ENCODE measurements at regions not wholly inside any gene's neighbourhood (a gene's known extent, or its start where the extent isn't known, plus 50 kb on each side); places are given as distances from the start of the nearest gene placed in this dataset.

DNA sequence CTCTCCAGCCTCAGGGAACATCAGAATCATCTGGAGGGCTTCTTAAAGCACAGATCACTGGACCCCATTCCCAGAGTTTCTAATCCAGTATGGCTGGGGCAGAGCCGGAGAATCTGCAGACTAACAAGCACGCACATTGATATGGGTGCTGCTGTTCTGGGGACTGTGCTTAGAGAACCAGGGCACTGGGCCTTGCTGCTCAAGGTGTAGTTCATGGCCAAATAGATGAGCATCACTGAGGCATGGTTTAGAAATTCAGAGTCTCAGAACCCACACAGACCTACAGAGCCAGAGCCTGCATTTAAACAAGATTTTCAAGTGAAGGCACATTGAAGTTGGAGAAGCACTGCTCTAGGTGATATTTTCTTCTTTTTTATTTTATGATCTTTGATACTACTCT, 376.8 kb upstream of the PHF14 start:
- TF ChIP-seq, protein P1, sequence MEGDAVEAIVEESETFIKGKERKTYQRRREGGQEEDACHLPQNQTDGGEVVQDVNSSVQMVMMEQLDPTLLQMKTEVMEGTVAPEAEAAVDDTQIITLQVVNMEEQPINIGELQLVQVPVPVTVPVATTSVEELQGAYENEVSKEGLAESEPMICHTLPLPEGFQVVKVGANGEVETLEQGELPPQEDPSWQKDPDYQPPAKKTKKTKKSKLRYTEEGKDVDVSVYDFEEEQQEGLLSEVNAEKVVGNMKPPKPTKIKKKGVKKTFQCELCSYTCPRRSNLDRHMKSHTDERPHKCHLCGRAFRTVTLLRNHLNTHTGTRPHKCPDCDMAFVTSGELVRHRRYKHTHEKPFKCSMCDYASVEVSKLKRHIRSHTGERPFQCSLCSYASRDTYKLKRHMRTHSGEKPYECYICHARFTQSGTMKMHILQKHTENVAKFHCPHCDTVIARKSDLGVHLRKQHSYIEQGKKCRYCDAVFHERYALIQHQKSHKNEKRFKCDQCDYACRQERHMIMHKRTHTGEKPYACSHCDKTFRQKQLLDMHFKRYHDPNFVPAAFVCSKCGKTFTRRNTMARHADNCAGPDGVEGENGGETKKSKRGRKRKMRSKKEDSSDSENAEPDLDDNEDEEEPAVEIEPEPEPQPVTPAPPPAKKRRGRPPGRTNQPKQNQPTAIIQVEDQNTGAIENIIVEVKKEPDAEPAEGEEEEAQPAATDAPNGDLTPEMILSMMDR (conservative IDR thresholded peaks at IDR 0.05; ENCODE audit: low read depth, low read length): no peak
- TF ChIP-seq USF2 (IDR thresholded peaks at IDR 0.05; ENCODE audit: low read depth, low read length) (no peak), RCOR1 (IDR thresholded peaks at IDR 0.05; ENCODE audit: insufficient replicate concordance, low read length) (no peak), BHLHE40 (IDR thresholded peaks at IDR 0.05; ENCODE audit: low read depth, low read length) (no peak), MXI1 (IDR thresholded peaks at IDR 0.05; ENCODE audit: borderline replicate concordance, low read depth, low read length) (no peak), CEBPB (IDR thresholded peaks at IDR 0.05; ENCODE audit: low read depth, low read length) (no peak), POLR2A (IDR thresholded peaks at IDR 0.05; ENCODE audit: low read depth, low read length) (no peak), NFE2L2 (IDR thresholded peaks at IDR 0.05; ENCODE audit: low read depth, low read length) (no peak), SMC3 (IDR thresholded peaks at IDR 0.05; ENCODE audit: low read depth, low read length) (no peak), RFX5 (IDR thresholded peaks at IDR 0.05; ENCODE audit: low read depth, low read length) (no peak), MAZ (IDR thresholded peaks at IDR 0.05; ENCODE audit: borderline replicate concordance, low read depth, low read length) (no peak), MAFK (IDR thresholded peaks at IDR 0.05; ENCODE audit: low read depth, low read length) (no peak), FOS (IDR thresholded peaks at IDR 0.05; ENCODE audit: low read depth, low read length) (no peak), RAD21 (IDR thresholded peaks at IDR 0.05; ENCODE audit: low read length) (no peak)

All from IMR-90 (cell line).